Small intestine (tissue), 7 donors: ENCODE measurements at regions not wholly inside any gene's neighbourhood (a gene's known extent, or its start where the extent isn't known, plus 50 kb on each side); places are given as distances from the start of the nearest gene placed in this dataset.

Source experiments
- DNase-seq, 2 donors: peaks; one replicate each; pipeline versions ENCODE4 v3.0.0 to v3.0.0-alpha.2; 2013
- FAIRE-seq: peaks from 2 replicates; lab custom pipeline; 2012; peaks lifted over from hg19 to GRCh38; lab: Jason Lieb, UNC
- H3K27ac ChIP-seq, 3 donors: one replicate each; pipeline ENCODE4 v1.5.1; 2013; ENCODE audit warnings: low read length in 2 of 3, mild to moderate bottlenecking in 2 of 3, control low read depth in 1 of 3, inconsistent platforms in 1 of 3, low read depth in 1 of 3, moderate library complexity in 1 of 3
- H3K27me3 ChIP-seq, 3 donors: one replicate each; pipeline ENCODE4 v1.6.1; 2013; ENCODE audit warnings: low read length in 3 of 3, inconsistent platforms in 1 of 3; ENCODE audit not compliant: control insufficient read depth in 3 of 3, insufficient read depth in 3 of 3
- H3K36me3 ChIP-seq, 3 donors: one replicate each; pipeline ENCODE4 v1.6.1; 2013; ENCODE audit warnings: low read length in 3 of 3, inconsistent platforms in 1 of 3, low read depth in 1 of 3, mild to moderate bottlenecking in 1 of 3, moderate library complexity in 1 of 3; ENCODE audit not compliant: control insufficient read depth in 3 of 3, insufficient read depth in 2 of 3
- H3K4me1 ChIP-seq, 3 donors: one replicate each; pipeline ENCODE4 v1.6.1; 2013; ENCODE audit warnings: low read length in 2 of 3, inconsistent platforms in 1 of 3, low read depth in 1 of 3, mild to moderate bottlenecking in 1 of 3, moderate library complexity in 1 of 3; ENCODE audit not compliant: control insufficient read depth in 3 of 3, insufficient read depth in 2 of 3
- H3K4me3 ChIP-seq, 3 donors: one replicate each; pipeline ENCODE4 v1.5.1; 2013; ENCODE audit warnings: low read length in 3 of 3, control low read depth in 1 of 3, inconsistent platforms in 1 of 3, low read depth in 1 of 3, mild to moderate bottlenecking in 1 of 3, moderate library complexity in 1 of 3
- H3K9me3 ChIP-seq, 2 donors: one replicate each; pipeline ENCODE4 v1.6.1; 2013; ENCODE audit warnings: low read depth in 1 of 2, low read length in 1 of 2; ENCODE audit not compliant: control insufficient read depth in 2 of 2, insufficient read depth in 1 of 2
- WGBS, 3 donors: extraction: QIAGEN DNeasy Blood & Tissue Kit; methylation state at CpG; one replicate each; pipeline ENCODE4 v1.1.7; 2013; 5-methylcytosine and 5-hydroxymethylcytosine counted together
- donor health status: healthy with polysubstance abuse.
- donor health status: control.
- donor health status: control.
- donor health status: Bipolar disorder and iron deficiency.
- donor health status: healthy.

DNA sequence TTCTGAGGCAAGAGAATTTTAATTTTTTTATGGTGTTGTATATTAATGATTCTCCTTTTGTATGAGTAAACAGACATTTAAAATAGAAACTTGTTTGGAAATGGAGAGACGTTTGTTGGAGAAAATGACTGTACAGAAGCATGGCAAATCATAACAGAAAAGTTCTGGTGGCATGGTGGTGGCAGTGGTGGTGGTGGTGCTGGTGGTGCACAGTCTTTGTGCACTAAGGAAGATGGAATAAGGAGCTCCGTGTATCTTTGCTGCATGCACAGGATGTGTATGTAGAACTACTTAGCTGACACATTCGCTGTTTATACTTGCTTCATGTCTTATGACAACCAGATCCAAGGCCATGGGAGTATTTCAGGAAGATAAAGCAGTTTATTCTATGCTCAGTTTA, 294.9 kb downstream of the UTRN start:
- FAIRE-seq (no peak), DNase-seq (no peak)
- H3K36me3 ChIP-seq, result peaks cover 0 to 11% (median 0%) of the 10 kb centered on the region in 3 donors
- no peaks in the 10 kb centered on the region for H3K4me1 ChIP-seq
- H3K27ac ChIP-seq, result no peak overlapping the region
- no peaks in the 10 kb centered on the region for H3K9me3 ChIP-seq
- no peaks in the 10 kb centered on the region for H3K27me3 ChIP-seq
- no peak overlapping the region for H3K4me3 ChIP-seq
- 68 to 76% (median 69%) methylated on average over 3 of the region's 3 CpGs for WGBS, 3 donors

DNA sequence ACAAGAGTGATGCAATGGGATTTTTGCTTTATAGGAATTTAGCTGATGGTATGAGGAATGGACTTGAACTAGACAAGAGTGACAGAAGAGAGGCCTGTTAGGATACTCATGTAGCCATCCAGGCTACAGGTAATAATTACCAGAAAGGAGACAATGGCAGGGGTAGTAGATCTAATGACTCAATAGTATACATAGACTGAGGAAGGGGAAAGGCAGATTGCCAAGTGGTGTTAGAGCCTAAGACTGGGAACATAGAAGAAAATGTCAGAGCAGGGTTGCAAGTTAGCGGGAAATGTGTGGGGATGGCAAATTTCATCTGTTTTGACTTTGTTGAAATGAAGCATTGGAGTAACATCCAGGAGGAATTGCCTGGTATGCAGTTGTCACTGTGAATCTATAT, 295.6 kb downstream of the UTRN start:
- FAIRE-seq (no peak), DNase-seq (no peak)
- no peak overlapping the region for H3K27ac ChIP-seq
- peaks cover 0 to 11% (median 0%) of the 10 kb centered on the region in 3 donors for H3K36me3 ChIP-seq
- H3K27me3 ChIP-seq, result no peaks in the 10 kb centered on the region
- H3K4me3 ChIP-seq, result no peak overlapping the region
- 97 to 100% (median 98%) methylated on average over 1 of the region's 1 CpG for WGBS, 3 donors
- H3K4me1 ChIP-seq, result no peaks in the 10 kb centered on the region
- H3K9me3 ChIP-seq, result no peaks in the 10 kb centered on the region

DNA sequence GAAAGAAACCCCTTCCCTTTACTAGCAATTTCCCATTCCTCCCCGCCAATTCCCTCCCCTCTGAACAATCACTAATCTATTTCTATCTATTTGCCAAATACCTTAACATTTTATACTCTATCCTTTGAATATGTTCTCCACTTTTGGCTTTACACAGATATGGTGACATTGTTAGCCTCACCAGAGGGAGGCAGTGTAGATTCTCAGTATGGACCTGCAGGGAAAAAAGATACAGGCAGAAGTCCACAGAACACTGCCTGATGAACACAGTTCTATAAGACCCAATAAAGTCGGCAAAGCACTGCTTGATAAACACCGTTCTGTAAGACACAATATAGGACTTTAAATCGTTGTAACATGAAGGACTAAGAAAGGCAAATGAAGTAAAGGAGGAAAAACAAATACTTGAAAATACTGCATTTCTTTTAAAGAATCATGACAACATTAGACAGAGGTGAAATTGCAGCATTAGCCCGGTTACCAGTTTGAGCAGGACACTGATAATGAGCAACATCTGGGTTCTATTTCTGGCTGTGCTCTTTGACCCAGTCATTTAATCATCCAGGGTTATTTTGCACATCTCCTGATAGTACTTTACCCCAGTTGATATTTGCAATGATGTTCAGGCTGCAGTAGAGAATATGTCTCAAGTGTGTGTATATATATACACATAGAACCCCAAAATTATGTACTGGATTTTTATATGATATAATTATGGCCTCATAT, 296.8 kb downstream of the UTRN start:
- no peak overlapping the region for H3K27ac ChIP-seq
- DNase-seq (peak; percentile 35 to 36), FAIRE-seq (no peak)
- no peak overlapping the region for H3K4me3 ChIP-seq
- H3K4me1 ChIP-seq, result no peaks in the 10 kb centered on the region
- WGBS, 3 donors, result 36 to 65% (median 50%) methylated on average over 5 of the region's 5 CpGs
- no peaks in the 10 kb centered on the region for H3K9me3 ChIP-seq
- H3K27me3 ChIP-seq, result no peaks in the 10 kb centered on the region
- peaks cover 0 to 10% (median 0%) of the 10 kb centered on the region in 3 donors for H3K36me3 ChIP-seq

DNA sequence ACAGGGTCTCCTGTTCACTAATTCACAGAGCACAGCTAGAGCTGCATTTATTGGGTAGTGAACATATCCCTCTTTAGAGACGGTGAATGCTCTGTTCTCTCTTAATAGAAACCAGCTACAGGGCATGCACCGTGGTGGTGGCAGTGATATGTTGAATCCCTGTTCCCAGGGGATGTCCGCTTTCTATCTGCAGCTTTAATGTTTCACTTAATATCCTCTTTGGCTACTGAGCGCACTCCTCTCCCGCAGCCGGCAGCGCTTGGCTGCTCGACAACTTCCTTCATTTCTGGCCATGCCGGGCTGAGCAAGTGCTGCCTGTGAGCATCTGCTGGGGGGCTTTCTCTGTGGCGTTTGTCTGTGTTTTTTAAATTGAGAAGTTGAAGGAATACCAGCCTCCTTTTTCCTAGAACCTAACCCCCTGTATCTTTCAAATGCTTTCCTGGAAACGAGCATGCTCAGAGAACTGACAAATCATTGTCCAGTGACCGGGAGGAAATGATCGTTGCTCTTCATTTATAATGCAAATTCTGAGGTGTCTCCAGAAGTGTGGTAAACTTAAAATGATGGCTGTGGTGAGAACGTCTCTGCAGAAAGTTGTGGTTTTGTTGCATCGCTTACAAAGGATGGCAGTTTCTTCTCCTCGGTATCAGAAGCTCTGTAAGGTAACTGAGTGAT, 297.9 kb downstream of the UTRN start:
- WGBS, 3 donors, result 39 to 65% (median 43%) methylated on average over 16 of the region's 16 CpGs
- Histone ChIP-seq H3K27ac (peak overlapping the region in 2 of 3 donors; percentile 0 to 3), H3K27me3 (no peaks in the 10 kb centered on the region), H3K9me3 (no peaks in the 10 kb centered on the region), H3K4me3 (peak overlapping the region in 2 of 3 donors; percentile 2), H3K4me1 (no peaks in the 10 kb centered on the region), H3K36me3 (peaks cover 0 to 3% (median 0%) of the 10 kb centered on the region in 3 donors)
- FAIRE-seq (no peak), DNase-seq (peak; percentile 12 to 61)

DNA sequence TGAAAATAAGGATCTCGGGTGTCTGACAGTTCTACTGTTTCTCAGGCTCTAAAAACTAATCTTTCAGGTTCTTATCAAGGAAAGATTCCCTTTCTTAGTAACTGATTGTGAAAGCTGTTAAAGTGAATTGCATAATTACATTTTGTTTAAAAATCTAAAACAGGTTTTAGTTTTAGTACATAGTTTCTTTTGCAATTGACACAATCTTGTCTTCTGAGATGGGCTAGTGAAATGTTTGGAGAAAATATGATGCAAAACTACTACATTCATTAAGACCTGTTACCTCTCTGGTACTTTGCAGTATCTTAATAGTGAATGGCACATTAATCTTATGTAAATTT, 298.4 kb downstream of the UTRN start:
- no peaks in the 10 kb centered on the region for H3K4me1 ChIP-seq
- H3K27me3 ChIP-seq, result no peaks in the 10 kb centered on the region
- DNase-seq, result no peak
- no peak for FAIRE-seq
- no peaks in the 10 kb centered on the region for H3K9me3 ChIP-seq
- no peaks in the 10 kb centered on the region for H3K36me3 ChIP-seq
- no peak overlapping the region for H3K27ac ChIP-seq
- 38 to 50% (median 43%) methylated on average over 1 of the region's 1 CpG for WGBS, 3 donors
- no peak overlapping the region for H3K4me3 ChIP-seq

DNA sequence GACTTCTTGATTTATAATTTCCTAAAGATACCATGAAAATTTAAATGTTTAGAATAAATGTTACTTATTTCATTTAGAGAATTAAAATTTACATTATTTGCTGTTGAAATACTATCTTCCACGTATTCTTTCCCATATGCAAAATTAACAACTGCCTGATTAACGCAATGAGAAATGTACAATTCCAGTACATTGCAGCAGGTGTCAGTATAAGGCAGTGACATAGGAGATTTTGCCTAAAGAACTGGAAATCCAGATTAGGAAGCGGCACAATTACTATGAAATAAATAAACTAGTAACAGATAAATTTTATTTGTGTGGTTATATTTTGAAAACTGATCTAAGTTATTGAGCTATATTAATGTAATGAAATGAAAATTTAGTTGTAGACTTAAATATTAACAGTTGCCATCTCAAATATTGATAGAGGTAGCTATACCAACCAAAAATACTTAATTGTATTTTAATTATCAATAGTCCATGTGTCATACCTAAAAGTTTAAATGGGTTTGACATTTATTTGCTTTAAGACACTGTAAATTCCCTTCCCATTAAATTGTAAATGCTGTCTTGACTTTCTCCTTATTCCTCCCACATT, 300.2 kb downstream of the UTRN start:
- WGBS, 3 donors, result 10 to 34% (median 18%) methylated on average over 3 of the region's 3 CpGs
- no peaks in the 10 kb centered on the region for H3K27me3 ChIP-seq
- no peak overlapping the region for H3K27ac ChIP-seq
- H3K4me1 ChIP-seq, result no peaks in the 10 kb centered on the region
- DNase-seq, result peak; percentile 48
- no peak overlapping the region for H3K4me3 ChIP-seq
- no peaks in the 10 kb centered on the region for H3K9me3 ChIP-seq
- H3K36me3 ChIP-seq, result peaks cover 0 to 3% (median 0%) of the 10 kb centered on the region in 3 donors
- FAIRE-seq, result peak; percentile 96

DNA sequence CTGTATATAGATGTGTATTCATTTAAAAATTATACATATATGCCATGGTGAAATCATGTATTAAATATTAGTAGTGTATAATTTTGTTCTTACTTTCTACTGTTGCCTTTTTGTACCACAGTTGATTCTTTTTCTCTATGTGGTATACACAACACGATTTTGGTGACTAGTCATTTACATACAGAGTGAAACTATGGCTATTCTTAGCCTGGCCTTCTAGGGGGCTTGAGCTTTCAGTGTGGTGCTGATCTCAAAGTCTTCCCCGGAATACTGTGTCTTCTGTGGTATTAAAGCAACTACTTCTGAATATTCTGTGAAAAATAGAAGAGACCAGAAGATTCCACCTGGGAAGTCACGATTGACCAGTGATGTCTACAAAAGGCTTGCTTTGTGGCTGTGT, 301.9 kb downstream of the UTRN start:
- DNase-seq (no peak), FAIRE-seq (no peak)
- H3K4me3 ChIP-seq, result no peak overlapping the region
- H3K27me3 ChIP-seq, result no peaks in the 10 kb centered on the region
- H3K36me3 ChIP-seq, result peaks cover 0 to 3% (median 0%) of the 10 kb centered on the region in 3 donors
- H3K27ac ChIP-seq, result no peak overlapping the region
- H3K4me1 ChIP-seq, result no peaks in the 10 kb centered on the region
- WGBS, 3 donors, result 69 to 82% (median 77%) methylated on average over 3 of the region's 3 CpGs
- no peaks in the 10 kb centered on the region for H3K9me3 ChIP-seq

DNA sequence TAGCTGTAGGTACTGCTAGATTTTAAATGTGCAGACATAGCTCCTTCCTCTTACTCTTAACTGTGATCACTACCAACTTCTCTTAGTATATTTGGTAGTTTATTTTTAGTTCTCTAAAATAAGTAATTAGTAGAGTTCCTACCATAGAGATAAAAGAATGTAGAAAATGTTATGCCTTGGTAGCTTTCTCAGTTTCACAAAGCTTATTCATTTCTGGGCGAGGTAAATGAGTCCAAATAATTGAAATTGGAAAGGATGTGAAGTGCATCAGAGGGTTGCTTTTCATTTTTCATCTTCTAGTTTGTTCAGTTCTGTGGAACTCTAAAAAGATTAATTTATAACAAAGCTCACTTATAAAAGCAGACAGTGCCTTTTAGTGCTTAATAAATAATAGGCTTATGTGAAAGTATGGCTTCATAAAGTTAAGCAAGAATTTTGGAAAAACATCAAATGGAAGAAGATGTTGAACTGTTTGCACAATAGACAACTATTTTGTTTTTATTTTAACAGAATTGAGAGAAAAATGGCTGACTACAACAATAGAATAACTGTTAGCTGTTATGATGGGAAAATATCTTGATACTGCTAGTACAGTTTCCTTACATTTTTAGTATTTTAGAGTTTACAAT, 303.7 kb downstream of the UTRN start:
- Histone ChIP-seq H3K36me3 (peaks cover 0 to 6% (median 0%) of the 10 kb centered on the region in 3 donors), H3K4me1 (no peaks in the 10 kb centered on the region), H3K27me3 (no peaks in the 10 kb centered on the region), H3K9me3 (peaks cover 0 to 5% of the 10 kb centered on the region in 2 donors), H3K4me3 (no peak overlapping the region), H3K27ac (no peak overlapping the region)
- no peak for DNase-seq
- no peak for FAIRE-seq
- 77 to 88% (median 78%) methylated on average over 1 of the region's 1 CpG for WGBS, 3 donors
